ENCODE measurements at regions not wholly inside any gene's neighbourhood (a gene's known extent, or its start where the extent isn't known, plus 50 kb on each side); places are given as distances from the start of the nearest gene placed in this dataset.

DNA sequence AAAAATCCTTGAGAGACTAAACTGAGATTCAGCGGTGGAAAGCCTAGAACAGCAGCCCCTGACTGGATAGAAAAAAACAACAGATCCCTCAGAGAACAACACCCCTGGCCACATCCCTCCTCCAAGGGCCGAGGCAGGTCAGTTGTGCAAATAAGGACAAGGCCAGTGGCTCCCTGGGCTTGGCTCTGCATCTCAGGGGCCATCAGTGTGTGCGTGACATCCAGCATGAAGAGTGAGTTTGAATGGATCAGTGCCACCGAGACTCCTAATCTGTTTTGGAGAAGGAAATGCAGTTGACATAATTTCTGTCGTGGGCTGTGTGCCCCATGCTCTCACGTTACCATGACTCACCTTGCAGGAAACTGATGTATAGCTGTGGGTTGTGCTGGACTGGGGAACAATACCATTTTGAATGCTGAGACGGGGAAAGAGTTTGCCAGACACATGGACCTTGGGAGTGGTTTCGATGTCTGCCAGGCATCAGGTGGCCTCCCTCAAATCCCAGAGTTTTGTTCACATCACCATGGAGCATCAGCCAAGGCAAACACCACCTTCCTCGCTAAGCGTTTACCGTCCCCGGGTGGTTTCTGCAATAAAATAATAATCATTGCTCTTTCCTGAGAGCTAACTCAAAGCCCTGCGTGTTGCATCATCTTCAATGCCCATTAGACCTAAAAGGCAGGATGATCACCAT is 153.2 kb upstream of the FZD8 start:
- no peak for TF ChIP-seq POLR2A (IDR thresholded peaks at IDR 0.05; ENCODE audit: extremely low read depth, insufficient read length)
- TF ChIP-seq, protein P1, sequence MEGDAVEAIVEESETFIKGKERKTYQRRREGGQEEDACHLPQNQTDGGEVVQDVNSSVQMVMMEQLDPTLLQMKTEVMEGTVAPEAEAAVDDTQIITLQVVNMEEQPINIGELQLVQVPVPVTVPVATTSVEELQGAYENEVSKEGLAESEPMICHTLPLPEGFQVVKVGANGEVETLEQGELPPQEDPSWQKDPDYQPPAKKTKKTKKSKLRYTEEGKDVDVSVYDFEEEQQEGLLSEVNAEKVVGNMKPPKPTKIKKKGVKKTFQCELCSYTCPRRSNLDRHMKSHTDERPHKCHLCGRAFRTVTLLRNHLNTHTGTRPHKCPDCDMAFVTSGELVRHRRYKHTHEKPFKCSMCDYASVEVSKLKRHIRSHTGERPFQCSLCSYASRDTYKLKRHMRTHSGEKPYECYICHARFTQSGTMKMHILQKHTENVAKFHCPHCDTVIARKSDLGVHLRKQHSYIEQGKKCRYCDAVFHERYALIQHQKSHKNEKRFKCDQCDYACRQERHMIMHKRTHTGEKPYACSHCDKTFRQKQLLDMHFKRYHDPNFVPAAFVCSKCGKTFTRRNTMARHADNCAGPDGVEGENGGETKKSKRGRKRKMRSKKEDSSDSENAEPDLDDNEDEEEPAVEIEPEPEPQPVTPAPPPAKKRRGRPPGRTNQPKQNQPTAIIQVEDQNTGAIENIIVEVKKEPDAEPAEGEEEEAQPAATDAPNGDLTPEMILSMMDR (IDR thresholded peaks at IDR 0.05; ENCODE audit: low read depth, low read length): no peak
- TF ChIP-seq, protein P2, sequence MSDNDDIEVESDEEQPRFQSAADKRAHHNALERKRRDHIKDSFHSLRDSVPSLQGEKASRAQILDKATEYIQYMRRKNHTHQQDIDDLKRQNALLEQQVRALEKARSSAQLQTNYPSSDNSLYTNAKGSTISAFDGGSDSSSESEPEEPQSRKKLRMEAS (IDR thresholded peaks at IDR 0.05; ENCODE audit: low read depth, low read length): no peak
